Stomach (tissue), 8 donors: ENCODE measurements at regions not wholly inside any gene's neighbourhood (a gene's known extent, or its start where the extent isn't known, plus 50 kb on each side); places are given as distances from the start of the nearest gene placed in this dataset.

Source experiments
- DNase-seq, 2 donors: peaks; one replicate each; pipeline versions ENCODE4 v3.0.0 to v3.0.0-alpha.2; 2013 to 2019
- H3K27ac ChIP-seq, 5 donors: fragments of 200-600 bp in 4 of 5; sonication (generic) in 4 of 5; one replicate each; pipeline ENCODE4 v1.5.1; 2013 to 2019; ENCODE audit warnings: mild to moderate bottlenecking in 1 of 5, moderate library complexity in 1 of 5
- H3K27me3 ChIP-seq, 3 donors: fragments of 200-600 bp; sonication (generic); one replicate each; pipeline ENCODE4 v1.5.1; 2017 to 2019; ENCODE audit warnings: mixed run types in 1 of 3
- H3K36me3 ChIP-seq, 4 donors: fragments of 200-600 bp; sonication (generic); 1 replicate in 3 of 4; 2 replicates in 1 of 4; pipeline ENCODE4 v1.5.1; 2016 to 2019
- H3K4me1 ChIP-seq, 4 donors: fragments of 200-600 bp; sonication (generic); one replicate each; pipeline ENCODE4 v1.5.1; 2016 to 2019
- H3K4me3 ChIP-seq, 4 donors: fragments of 200-600 bp; sonication (generic) in 3 of 4; one replicate each; pipeline ENCODE4 v1.5.1; 2016 to 2019; ENCODE audit warnings: mild to moderate bottlenecking in 1 of 4
- H3K9me3 ChIP-seq, 4 donors: fragments of 200-600 bp; sonication (generic); one replicate each; pipeline ENCODE4 v1.5.1; 2016 to 2019
- EP300 ChIP-seq: sonication (generic); formaldehyde crosslinking; IDR thresholded peaks from one replicate; pipeline ENCODE4 v1.6.1; 2017; ENCODE audit warnings: antibody characterized with exemption
- POLR2A ChIP-seq, 4 donors: fragments of 450-650 bp; IDR thresholded peaks; one replicate each; pipeline ENCODE4 v1.6.1; 2016; ENCODE audit warnings: antibody characterized with exemption in 4 of 4, control low read depth in 2 of 4, mild to moderate bottlenecking in 1 of 4, moderate library complexity in 1 of 4
- POLR2AphosphoS5 ChIP-seq, 3 donors: sonication (generic); formaldehyde crosslinking; IDR thresholded peaks; one replicate each; pipeline ENCODE4 v1.6.1; 2016; ENCODE audit warnings: antibody characterized with exemption in 3 of 3
- WGBS, 5 donors: extraction: QIAGEN DNeasy Blood & Tissue Kit in 3 of 5; methylation state at CpG; one replicate each; pipeline versions ENCODE4 v1.1.5 to v1.1.7; 2013 to 2018; 5-methylcytosine and 5-hydroxymethylcytosine counted together
- intact Hi-C: fragments of 100-400 bp; cut with DNase I; formaldehyde crosslinking; loops from one replicate; pipeline ENCODE4 v1.15.1; 2023; ENCODE audit warnings: low total_unique reads
- TF ChIP-seq, protein P1 (sequence below), 7 experiments: fragments of 450-650 bp in 4 of 7; fragments of 200-600 bp in 3 of 7; sonication (generic) in 3 of 7; IDR thresholded peaks; one replicate each; pipeline ENCODE4 v1.5.1; 2016 to 2019; ENCODE audit warnings: antibody characterized with exemption in 7 of 7, control low read depth in 2 of 7, mild to moderate bottlenecking in 1 of 7
- donor health status: healthy with polysubstance abuse.
- donor health status: Bipolar disorder and iron deficiency.
- donor health status: healthy.

DNA sequence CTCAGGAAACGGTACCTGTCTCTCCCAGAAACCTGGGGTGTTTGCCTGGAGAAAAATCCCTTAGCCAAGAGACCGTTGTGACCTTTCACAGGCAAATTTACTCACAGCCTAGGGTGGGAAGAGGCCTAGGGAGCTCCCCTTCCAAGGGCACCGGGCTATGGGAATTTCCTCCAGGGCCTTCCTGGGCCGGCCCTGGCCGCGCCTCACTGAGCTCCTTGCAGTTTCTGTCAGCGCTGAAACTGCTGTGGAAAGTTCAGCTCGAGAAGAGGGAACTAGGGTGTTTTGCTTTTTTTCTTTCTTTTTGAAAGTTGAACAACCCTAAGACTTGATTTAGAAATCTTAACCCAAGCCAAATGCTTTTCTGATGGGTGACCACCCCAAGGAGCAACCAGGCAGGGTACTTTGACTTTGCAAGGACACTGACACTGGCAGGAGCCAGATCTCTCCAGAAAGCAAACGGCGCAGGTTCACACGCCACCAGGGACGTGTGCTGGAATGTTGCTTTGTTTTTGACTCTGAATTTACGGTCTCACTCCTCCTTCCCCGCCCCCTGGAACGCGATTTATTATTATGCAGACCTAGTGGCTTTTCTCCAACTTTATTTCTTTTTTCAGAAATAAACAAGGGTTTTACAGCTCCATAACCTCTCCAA is 229.6 kb upstream of the JUN start:
- 11 to 18% (median 14%) methylated on average over 16 of the region's 16 CpGs for WGBS, 5 donors
- Histone ChIP-seq H3K9me3 (no peaks in the 10 kb centered on the region), H3K27me3 (no peaks in the 10 kb centered on the region), H3K4me1 (peaks cover 14 to 34% (median 22%) of the 10 kb centered on the region in 4 donors), H3K27ac (peak overlapping the region; percentile 55 to 89 (median 81)), H3K36me3 (no peaks in the 10 kb centered on the region), H3K4me3 (peak overlapping the region in 2 of 4 donors; percentile 3 to 24)
- intact Hi-C loops, result no loop called here
- TF ChIP-seq POLR2AphosphoS5 (IDR thresholded peaks at IDR 0.05) (peak in 1 of 3 donors; percentile 8), POLR2A (IDR thresholded peaks at IDR 0.05) (no peak)
- peak; percentile 57 to 80 for DNase-seq

DNA sequence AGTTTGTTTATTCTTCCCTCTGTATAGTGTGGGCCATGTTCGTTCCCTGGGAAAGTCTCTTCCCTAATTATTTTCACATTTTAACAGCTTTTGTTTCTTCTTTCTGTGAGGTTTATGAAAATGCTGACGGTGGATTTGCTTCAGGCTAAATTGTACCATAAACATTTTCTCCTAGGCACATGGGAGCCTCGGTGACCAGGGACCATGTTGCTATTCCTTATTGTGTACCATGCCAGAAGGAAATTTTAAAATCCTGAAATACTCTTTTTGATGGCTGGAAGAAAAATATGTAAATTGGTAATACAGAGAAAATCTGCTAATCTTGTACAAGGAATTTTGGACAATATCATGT is 230.1 kb upstream of the JUN start:
- H3K9me3 ChIP-seq, result no peaks in the 10 kb centered on the region
- intact Hi-C loops, result no loop called here
- 32 to 58% (median 47%) methylated on average over 3 of the region's 3 CpGs for WGBS, 5 donors
- DNase-seq, result no peak
- H3K27ac ChIP-seq, result peak overlapping the region in 4 of 5 donors; percentile 79 to 89 (median 84)
- TF ChIP-seq POLR2A (IDR thresholded peaks at IDR 0.05) (no peak), POLR2AphosphoS5 (IDR thresholded peaks at IDR 0.05) (no peak), EP300 (no peak)
- TF ChIP-seq, protein P1, sequence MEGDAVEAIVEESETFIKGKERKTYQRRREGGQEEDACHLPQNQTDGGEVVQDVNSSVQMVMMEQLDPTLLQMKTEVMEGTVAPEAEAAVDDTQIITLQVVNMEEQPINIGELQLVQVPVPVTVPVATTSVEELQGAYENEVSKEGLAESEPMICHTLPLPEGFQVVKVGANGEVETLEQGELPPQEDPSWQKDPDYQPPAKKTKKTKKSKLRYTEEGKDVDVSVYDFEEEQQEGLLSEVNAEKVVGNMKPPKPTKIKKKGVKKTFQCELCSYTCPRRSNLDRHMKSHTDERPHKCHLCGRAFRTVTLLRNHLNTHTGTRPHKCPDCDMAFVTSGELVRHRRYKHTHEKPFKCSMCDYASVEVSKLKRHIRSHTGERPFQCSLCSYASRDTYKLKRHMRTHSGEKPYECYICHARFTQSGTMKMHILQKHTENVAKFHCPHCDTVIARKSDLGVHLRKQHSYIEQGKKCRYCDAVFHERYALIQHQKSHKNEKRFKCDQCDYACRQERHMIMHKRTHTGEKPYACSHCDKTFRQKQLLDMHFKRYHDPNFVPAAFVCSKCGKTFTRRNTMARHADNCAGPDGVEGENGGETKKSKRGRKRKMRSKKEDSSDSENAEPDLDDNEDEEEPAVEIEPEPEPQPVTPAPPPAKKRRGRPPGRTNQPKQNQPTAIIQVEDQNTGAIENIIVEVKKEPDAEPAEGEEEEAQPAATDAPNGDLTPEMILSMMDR (IDR thresholded peaks at IDR 0.05), result no peak
- H3K36me3 ChIP-seq, result no peaks in the 10 kb centered on the region
- no peaks in the 10 kb centered on the region for H3K27me3 ChIP-seq
- peaks cover 14 to 34% (median 20%) of the 10 kb centered on the region in 4 donors for H3K4me1 ChIP-seq
- peak overlapping the region in 2 of 4 donors; percentile 3 to 24 for H3K4me3 ChIP-seq

DNA sequence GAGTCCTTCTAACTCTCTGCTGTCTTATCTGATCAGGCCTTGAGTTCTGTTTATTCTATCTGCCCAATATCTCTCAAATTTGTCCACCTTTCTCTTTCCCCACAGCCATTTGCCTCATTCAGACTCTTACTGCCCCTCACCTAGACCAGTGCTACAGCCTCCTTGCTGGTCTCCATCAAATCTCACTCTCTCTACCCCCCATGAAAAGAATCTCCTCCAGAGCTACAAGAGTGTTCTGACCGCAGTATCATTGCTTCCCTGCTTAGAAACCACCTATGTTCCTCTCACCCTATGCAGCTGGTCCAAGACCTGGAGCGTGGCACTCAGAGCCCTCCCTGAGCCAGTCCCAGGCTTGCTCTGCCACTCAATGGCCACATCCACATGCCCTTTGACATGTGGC is 231.0 kb upstream of the JUN start:
- Histone ChIP-seq H3K36me3 (no peaks in the 10 kb centered on the region), H3K9me3 (no peaks in the 10 kb centered on the region), H3K4me3 (no peak overlapping the region), H3K27me3 (no peaks in the 10 kb centered on the region), H3K4me1 (peaks cover 17 to 38% (median 26%) of the 10 kb centered on the region in 4 donors), H3K27ac (peak overlapping the region in 2 of 5 donors; percentile 88 to 89)
- TF ChIP-seq POLR2A (IDR thresholded peaks at IDR 0.05) (no peak), EP300 (no peak)
- TF ChIP-seq, protein P1 (IDR thresholded peaks at IDR 0.05), result no peak
- WGBS, 5 donors, result 96 to 99% (median 96%) methylated on average over 2 of the region's 2 CpGs
- intact Hi-C loops, result no loop called here
- no peak for DNase-seq

DNA sequence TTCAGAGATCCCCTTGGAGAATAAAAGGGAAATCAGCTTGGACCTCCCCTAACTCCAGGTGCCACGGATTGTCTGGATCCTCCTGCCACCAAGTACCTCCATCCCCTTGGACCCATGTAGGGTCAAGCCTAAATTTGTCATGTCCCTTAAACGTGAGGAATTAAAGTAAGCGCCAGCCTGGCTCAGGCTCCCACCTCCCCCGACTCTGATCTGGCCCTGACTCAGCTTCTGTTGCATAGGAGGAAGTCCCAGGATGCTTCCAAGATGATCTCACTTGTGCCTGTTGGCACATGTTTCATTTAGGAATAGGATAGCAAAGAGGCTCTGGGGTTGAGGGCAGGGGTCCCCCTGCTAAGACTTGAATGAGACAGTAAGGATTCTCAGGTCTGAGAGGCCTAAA is 231.9 kb upstream of the JUN start:
- peak in 1 of 2 donors; percentile 47 for DNase-seq
- Histone ChIP-seq H3K4me3 (no peak overlapping the region), H3K27ac (peak overlapping the region in 1 of 5 donors; percentile 88), H3K9me3 (no peaks in the 10 kb centered on the region), H3K27me3 (no peaks in the 10 kb centered on the region), H3K36me3 (no peaks in the 10 kb centered on the region), H3K4me1 (peaks cover 23 to 47% (median 34%) of the 10 kb centered on the region in 4 donors)
- intact Hi-C loops, result no loop called here
- WGBS, 5 donors, result 59 to 74% (median 64%) methylated on average over 4 of the region's 4 CpGs
- TF ChIP-seq, protein P1 (IDR thresholded peaks at IDR 0.05), result no peak
- TF ChIP-seq POLR2A (IDR thresholded peaks at IDR 0.05) (no peak), EP300 (no peak), POLR2AphosphoS5 (IDR thresholded peaks at IDR 0.05) (no peak)

DNA sequence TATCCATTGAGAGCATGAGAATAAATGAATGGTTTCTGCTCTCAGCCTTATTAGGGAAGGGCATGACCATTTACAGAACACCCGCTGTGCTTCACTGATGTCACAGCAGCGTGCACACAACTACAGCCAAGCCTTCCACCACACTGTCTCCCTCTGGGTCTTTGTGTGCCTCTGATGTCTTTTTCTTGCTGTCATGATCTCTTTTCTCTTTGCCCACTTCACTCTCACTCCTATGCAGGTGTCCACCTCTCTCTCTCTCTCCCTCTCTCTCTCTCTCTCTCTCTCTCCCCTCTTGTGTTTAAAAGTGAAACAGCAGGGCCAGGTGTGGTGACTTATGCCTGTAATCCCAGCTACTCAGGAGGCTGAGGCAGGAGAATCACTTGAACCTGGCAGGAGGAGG is 232.5 kb upstream of the JUN start:
- Histone ChIP-seq H3K27me3 (no peaks in the 10 kb centered on the region), H3K36me3 (no peaks in the 10 kb centered on the region), H3K4me1 (peaks cover 23 to 48% (median 36%) of the 10 kb centered on the region in 4 donors), H3K9me3 (no peaks in the 10 kb centered on the region), H3K4me3 (no peak overlapping the region), H3K27ac (no peak overlapping the region)
- intact Hi-C loops, result no loop called here
- WGBS, 5 donors, result 89 to 98% (median 94%) methylated on average over 2 of the region's 2 CpGs
- no peak for DNase-seq
- TF ChIP-seq, protein P1 (IDR thresholded peaks at IDR 0.05), result peak in 1 of 7 experiments; percentile 12
- no peak for TF ChIP-seq EP300
